ENCODE measurements at regions not wholly inside any gene's neighbourhood (a gene's known extent, or its start where the extent isn't known, plus 50 kb on each side); places are given as distances from the start of the nearest gene placed in this dataset.

GRCh38 chr13:83568019-83568418 lies 314.3 kb downstream of the SLITRK1 start:
- ChIA-PET POLR2A (no interaction called here), RAD21 (ENCODE audit: unreplicated experiment) (no interaction called here), CTCF (no interaction called here), SMC1A (ENCODE audit: uncharacterized antibody, unreplicated experiment) (no interaction called here)
- Histone ChIP-seq H3K9ac (ENCODE audit: control insufficient read depth, insufficient read depth, low read length) (no peak overlapping the region), H4K20me1 (ENCODE audit: control insufficient read depth, insufficient read depth) (no peaks in the 10 kb centered on the region), H3K4me3 (no peak overlapping the region), H2AFZ (ENCODE audit: control insufficient read depth, low read depth, low read length) (no peak overlapping the region), H3K27ac (ENCODE audit: control insufficient read depth, insufficient read depth) (no peak overlapping the region), H3K4me2 (ENCODE audit: control insufficient read depth, insufficient read depth) (no peak overlapping the region), H3K9me3 (replicated peaks; ENCODE audit: control insufficient read depth, insufficient read depth, low read length) (no peaks in the 10 kb centered on the region), H3K27me3 (replicated peaks in 1 of 2; ENCODE audit: control insufficient read depth in 2 of 2, insufficient read depth in 2 of 2, low read length in 1 of 2) (no peaks in the 10 kb centered on the region), H3K4me1 (ENCODE audit: control insufficient read depth, insufficient read depth, low read length) (no peaks in the 10 kb centered on the region), H3K79me2 (ENCODE audit: control insufficient read depth, insufficient read depth, low read length) (no peaks in the 10 kb centered on the region), H3K36me3 (ENCODE audit: control insufficient read depth in 2 of 2, insufficient read depth in 2 of 2, low read length in 1 of 2) (no peaks in the 10 kb centered on the region)
- 0% methylated on average over 3 of the region's 3 CpGs for WGBS (ENCODE audit: insufficient coverage, insufficient replicate concordance, low lambda C conversion rate, missing lambda C conversion rate)
- TF ChIP-seq RUNX3 (IDR thresholded peaks at IDR 0.05; ENCODE audit: low read length) (peak; percentile 67; the same call in 1 of the 2 replicates), CREB1 (IDR thresholded peaks at IDR 0.05; ENCODE audit: low read depth) (no peak), BCL11A (IDR thresholded peaks at IDR 0.05; ENCODE audit: low read depth, low read length) (0 out of 2 replicates have a peak, but pooled peaks have one; percentile 20), STAT3 (IDR thresholded peaks at IDR 0.05; ENCODE audit: low read depth, low read length) (no peak), MTA2 (IDR thresholded peaks at IDR 0.05; ENCODE audit: low read depth) (peak; percentile 58; the same call in 1 of the 2 replicates), JUNB (IDR thresholded peaks at IDR 0.05) (0 out of 2 replicates have a peak, but pooled peaks have one; percentile 16)
- in situ Hi-C loops (cut with MboI) = no loop called here
- no peak for FAIRE-seq
- intact Hi-C loops (cut with micrococcal nuclease; ENCODE audit: unreplicated experiment) = no loop called here
- peak; percentile 85 for ATAC-seq
- DNase-seq (ENCODE audit: low read depth, low spot score) = no peak
- BruUV-seq (replicated peaks) = no TSS peak

- no TSS peak for BruUV-seq (replicated peaks)
- TF ChIP-seq ZNF274 (IDR thresholded peaks at IDR 0.05; ENCODE audit: insufficient read depth, insufficient read length) = no peak
- Histone ChIP-seq H3K4me2 (ENCODE audit: control insufficient read depth, insufficient read depth) (no peak overlapping the region), H3K4me3 (no peak overlapping the region), H4K20me1 (ENCODE audit: control insufficient read depth, insufficient read depth) (no peaks in the 10 kb centered on the region), H3K36me3 (ENCODE audit: control insufficient read depth in 2 of 2, insufficient read depth in 2 of 2, low read length in 1 of 2) (no peaks in the 10 kb centered on the region), H3K9me3 (replicated peaks; ENCODE audit: control insufficient read depth, insufficient read depth, low read length) (no peaks in the 10 kb centered on the region), H3K79me2 (ENCODE audit: control insufficient read depth, insufficient read depth, low read length) (no peaks in the 10 kb centered on the region), H3K27ac (ENCODE audit: control insufficient read depth, insufficient read depth) (no peak overlapping the region), H3K9ac (ENCODE audit: control insufficient read depth, insufficient read depth, low read length) (no peak overlapping the region), H3K4me1 (ENCODE audit: control insufficient read depth, insufficient read depth, low read length) (no peaks in the 10 kb centered on the region), H2AFZ (ENCODE audit: control insufficient read depth, low read depth, low read length) (no peak overlapping the region), H3K27me3 (replicated peaks in 1 of 2; ENCODE audit: control insufficient read depth in 2 of 2, insufficient read depth in 2 of 2, low read length in 1 of 2) (no peaks in the 10 kb centered on the region)
- 42% methylated on average over 5 of the region's 5 CpGs for WGBS (ENCODE audit: insufficient coverage, insufficient replicate concordance, low lambda C conversion rate, missing lambda C conversion rate)
- no peak for DNase-seq (ENCODE audit: low read depth, low spot score)
- ChIA-PET SMC1A (ENCODE audit: uncharacterized antibody, unreplicated experiment) (interaction anchor here (0.7 kb wide), 1 partner anchor 26 kb away, joined by 3 read pairs; no protein-coding TSS in a partner anchor), POLR2A (no interaction called here), RAD21 (ENCODE audit: unreplicated experiment) (no interaction called here), CTCF (interaction anchor here (0.6 kb wide), 1 partner anchor 113 kb away, joined by 3 read pairs; no protein-coding TSS in a partner anchor)
- no peak for FAIRE-seq
- ATAC-seq = no peak
- in situ Hi-C loops (cut with MboI) = no loop called here
- intact Hi-C loops (cut with micrococcal nuclease; ENCODE audit: unreplicated experiment) = no loop called here
Observed at GRCh38 chr13:83563499-83563898, 318.8 kb downstream of the SLITRK1 start.

Measured in GM12878 (cell line).